ENCODE measurements at regions not wholly inside any gene's neighbourhood (a gene's known extent, or its start where the extent isn't known, plus 50 kb on each side); places are given as distances from the start of the nearest gene placed in this dataset.

DNA sequence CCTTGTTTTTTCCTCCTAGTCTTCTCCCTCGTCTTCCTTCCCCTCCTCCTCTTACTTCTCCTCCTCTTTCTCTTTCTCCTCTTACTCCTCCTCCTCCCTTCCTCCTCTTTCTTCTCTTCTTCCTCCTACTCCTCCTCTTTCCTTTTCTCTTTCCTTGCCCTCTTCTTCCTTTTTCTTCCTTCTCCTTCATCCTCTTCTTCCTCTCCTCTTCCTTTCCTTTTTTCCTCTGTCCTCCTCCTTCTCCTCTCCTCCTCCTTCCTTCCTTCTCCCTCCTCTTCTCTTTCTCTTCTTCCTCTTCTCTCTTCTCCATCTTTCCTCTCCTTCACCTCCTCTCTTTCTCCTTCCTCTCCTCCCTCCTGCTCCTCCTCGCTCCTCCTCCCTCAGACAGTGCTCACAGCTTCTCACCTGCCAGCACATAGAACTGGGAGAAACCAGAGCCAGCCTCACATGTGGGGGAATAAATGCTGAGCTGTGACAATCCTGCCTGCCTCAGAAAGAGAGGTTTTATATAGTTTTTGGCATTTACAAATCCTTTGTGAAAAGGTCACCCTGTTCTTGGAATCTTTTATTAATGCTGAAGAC lies 84.3 kb upstream of the NLRP1 start:
- no peak overlapping the region for H3K27ac ChIP-seq (ENCODE audit: low read depth, low read length)
- H3K36me3 ChIP-seq (ENCODE audit: control insufficient read depth, insufficient read depth, low read length) = no peaks in the 10 kb centered on the region
- H3K27me3 ChIP-seq (ENCODE audit: control insufficient read depth, insufficient read depth, low read length) = no peaks in the 10 kb centered on the region
- DNase-seq (ENCODE audit: low read depth in 4 of 6, low spot score in 6 of 6) = no peak
- no peaks in the 10 kb centered on the region for H3K9me3 ChIP-seq (ENCODE audit: control insufficient read depth, insufficient read depth, low read length)
- peaks cover 15% of the 10 kb centered on the region for H3K4me1 ChIP-seq (ENCODE audit: control insufficient read depth, insufficient read depth, low read length)
- H3K4me3 ChIP-seq (ENCODE audit: low read depth, low read length) = no peak overlapping the region
- WGBS (ENCODE audit: insufficient coverage) = 76% methylated on average over 1 of the region's 2 CpGs

DNA sequence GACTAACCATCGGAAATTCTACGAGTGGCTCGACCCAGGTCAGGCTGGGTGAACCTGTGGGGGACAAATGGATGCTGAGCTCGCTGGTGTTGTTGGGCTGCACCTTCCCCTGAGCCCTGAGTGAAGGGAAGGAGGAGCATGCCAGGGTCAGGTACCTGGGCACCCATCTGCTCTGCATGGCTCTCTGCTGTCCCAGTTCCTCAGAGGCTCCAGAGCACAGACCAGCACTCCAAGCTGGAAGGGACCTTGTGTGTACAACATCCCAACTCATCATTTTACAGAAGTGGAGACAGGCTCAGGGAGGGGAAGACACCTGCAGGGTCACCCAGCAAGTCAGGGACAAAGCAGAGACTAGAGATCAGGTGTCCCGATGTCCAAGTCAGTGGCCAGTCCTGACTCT lies 84.9 kb upstream of the NLRP1 start:
- H3K4me3 ChIP-seq (ENCODE audit: low read depth, low read length) = no peak overlapping the region
- H3K27me3 ChIP-seq (ENCODE audit: control insufficient read depth, insufficient read depth, low read length) = no peaks in the 10 kb centered on the region
- DNase-seq (ENCODE audit: low read depth in 4 of 6, low spot score in 6 of 6) = no peak
- H3K9me3 ChIP-seq (ENCODE audit: control insufficient read depth, insufficient read depth, low read length) = no peaks in the 10 kb centered on the region
- H3K4me1 ChIP-seq (ENCODE audit: control insufficient read depth, insufficient read depth, low read length) = peaks cover 15% of the 10 kb centered on the region
- H3K36me3 ChIP-seq (ENCODE audit: control insufficient read depth, insufficient read depth, low read length) = no peaks in the 10 kb centered on the region
- 91% methylated on average over 4 of the region's 5 CpGs for WGBS (ENCODE audit: insufficient coverage)
- no peak overlapping the region for H3K27ac ChIP-seq (ENCODE audit: low read depth, low read length)

DNA sequence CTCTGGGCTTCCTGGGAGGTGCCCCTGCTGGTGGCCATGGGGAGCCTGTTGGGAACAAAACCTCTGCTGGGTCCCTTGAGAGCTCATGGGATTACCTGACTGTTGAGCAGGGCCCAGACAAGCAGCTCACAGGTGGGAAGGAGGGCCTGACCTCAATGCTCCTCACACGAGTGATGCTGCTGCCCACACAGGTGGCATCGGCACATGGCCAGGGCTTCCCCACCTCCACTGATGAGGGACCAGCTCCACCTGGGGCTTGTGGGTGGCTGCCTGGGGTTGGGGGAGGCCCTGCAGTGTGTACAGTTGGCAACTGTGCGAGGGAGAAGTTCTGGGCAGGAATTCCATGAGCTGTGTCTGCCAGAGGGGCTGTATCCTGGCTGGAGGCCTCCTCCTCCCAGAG lies 87.8 kb upstream of the NLRP1 start:
- DNase-seq (ENCODE audit: low read depth in 4 of 6, low spot score in 6 of 6) = no peak
- Histone ChIP-seq H3K4me1 (ENCODE audit: control insufficient read depth, insufficient read depth, low read length) (no peaks in the 10 kb centered on the region), H3K36me3 (ENCODE audit: control insufficient read depth, insufficient read depth, low read length) (no peaks in the 10 kb centered on the region), H3K27me3 (ENCODE audit: control insufficient read depth, insufficient read depth, low read length) (no peaks in the 10 kb centered on the region), H3K4me3 (ENCODE audit: low read depth, low read length) (no peak overlapping the region), H3K9me3 (ENCODE audit: control insufficient read depth, insufficient read depth, low read length) (no peaks in the 10 kb centered on the region), H3K27ac (ENCODE audit: low read depth, low read length) (no peak overlapping the region)
- WGBS (ENCODE audit: insufficient coverage) = 100% methylated on average over 3 of the region's 3 CpGs

DNA sequence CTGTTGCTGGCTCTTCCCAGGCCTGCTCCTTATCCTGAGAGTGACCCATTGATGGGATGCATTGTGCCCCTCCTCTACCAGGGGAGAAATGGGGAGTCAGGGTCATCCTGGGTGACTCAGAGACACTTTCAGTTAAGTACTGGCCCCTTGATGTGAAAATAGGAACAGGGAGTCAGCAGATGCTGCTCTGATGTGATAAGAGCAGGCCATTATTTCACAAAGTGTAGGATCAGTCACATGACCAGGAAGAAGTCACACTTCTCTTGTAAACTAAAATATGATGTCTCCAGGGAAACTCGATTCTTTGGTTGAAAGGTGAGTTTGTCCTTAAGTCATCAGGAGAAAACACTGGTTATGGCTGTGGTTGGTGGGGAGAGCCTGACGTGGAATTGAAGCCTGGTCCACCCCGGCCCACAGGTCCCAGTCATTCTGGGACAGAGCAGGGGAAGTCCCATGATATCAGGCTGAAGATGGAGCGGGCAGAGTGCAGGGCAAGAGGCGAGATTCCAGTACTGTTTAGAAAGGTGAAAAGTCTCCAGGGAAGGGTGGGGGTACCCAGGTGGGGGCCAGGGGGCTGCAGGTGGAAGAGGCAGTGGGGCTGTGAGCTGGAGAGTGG lies 88.6 kb upstream of the NLRP1 start:
- 94% methylated on average over 5 of the region's 5 CpGs for WGBS (ENCODE audit: insufficient coverage)
- Histone ChIP-seq H3K36me3 (ENCODE audit: control insufficient read depth, insufficient read depth, low read length) (no peaks in the 10 kb centered on the region), H3K27ac (ENCODE audit: low read depth, low read length) (no peak overlapping the region), H3K9me3 (ENCODE audit: control insufficient read depth, insufficient read depth, low read length) (no peaks in the 10 kb centered on the region), H3K27me3 (ENCODE audit: control insufficient read depth, insufficient read depth, low read length) (no peaks in the 10 kb centered on the region), H3K4me3 (ENCODE audit: low read depth, low read length) (no peak overlapping the region), H3K4me1 (ENCODE audit: control insufficient read depth, insufficient read depth, low read length) (no peaks in the 10 kb centered on the region)
- no peak for DNase-seq (ENCODE audit: low read depth in 4 of 6, low spot score in 6 of 6)

DNA sequence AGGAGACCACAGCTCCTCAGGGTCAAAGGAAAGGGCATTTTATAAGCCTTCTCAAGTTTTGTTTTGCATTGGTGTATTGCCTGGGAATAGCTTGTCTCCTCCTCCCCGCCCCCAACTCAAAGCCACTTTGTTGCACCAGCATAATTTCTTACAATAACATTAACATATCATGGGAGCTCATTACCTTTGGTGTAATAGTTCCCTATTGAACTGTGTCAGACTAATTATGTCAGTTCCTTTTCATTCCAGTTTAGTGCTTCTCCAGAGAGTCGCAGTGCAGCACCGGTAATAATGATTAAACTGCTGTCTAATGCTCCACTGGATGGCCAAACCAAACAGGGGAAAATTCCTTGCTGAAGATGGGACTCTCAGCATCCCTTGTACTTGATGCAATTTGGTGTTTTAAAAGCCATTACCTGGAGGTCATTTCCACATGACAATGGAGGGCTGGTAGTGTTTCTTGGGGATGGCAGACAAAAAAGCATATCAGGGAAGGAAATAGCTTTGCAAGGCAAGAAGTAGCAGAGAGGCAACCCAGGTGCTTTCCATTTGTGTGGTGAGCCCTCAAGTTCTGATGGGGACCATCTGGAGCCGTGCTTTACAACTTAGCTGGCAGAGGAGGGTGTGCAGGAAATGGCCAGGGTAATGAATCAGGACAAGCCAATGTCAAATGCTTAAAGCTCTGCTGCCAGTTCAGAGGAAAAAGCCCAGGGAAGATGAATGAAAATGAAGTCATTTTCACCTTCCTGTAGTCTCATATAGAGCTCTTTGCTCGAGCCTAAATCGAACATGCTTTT lies 91.5 kb upstream of the NLRP1 start:
- WGBS (ENCODE audit: insufficient coverage) = 9% methylated on average over 3 of the region's 6 CpGs

DNA sequence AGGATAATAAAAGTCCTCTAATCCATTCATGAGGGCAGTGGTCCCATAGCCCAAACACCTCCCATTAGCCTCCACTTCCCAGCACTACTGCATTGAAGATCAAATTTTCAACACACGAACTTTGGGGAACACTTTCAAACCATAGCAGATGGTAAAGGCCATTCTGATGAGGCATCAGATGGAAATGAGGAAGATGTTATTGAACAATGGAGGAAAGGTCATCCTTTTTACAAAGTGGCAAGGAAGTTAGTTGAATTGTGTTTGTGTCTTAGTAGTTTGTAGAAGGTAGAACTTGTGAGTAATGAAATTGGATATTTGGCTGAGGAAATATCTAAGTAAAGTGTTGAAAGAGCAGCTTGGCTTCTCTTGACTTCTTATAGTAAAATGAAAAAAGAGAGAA lies 93.3 kb upstream of the NLRP1 start:
- H3K27me3 ChIP-seq (ENCODE audit: control insufficient read depth, insufficient read depth, low read length) = no peaks in the 10 kb centered on the region
- WGBS (ENCODE audit: insufficient coverage) = no CpG with 5 or more reads among the region's 1 CpG

More for the DNA sequence above, 91.5 kb upstream of the NLRP1 start:
- H3K9me3 ChIP-seq (ENCODE audit: control insufficient read depth, insufficient read depth, low read length) = no peaks in the 10 kb centered on the region
- no peak overlapping the region for H3K27ac ChIP-seq (ENCODE audit: low read depth, low read length)
- no peaks in the 10 kb centered on the region for H3K27me3 ChIP-seq (ENCODE audit: control insufficient read depth, insufficient read depth, low read length)
- H3K4me3 ChIP-seq (ENCODE audit: low read depth, low read length) = no peak overlapping the region
- DNase-seq (ENCODE audit: low read depth in 4 of 6, low spot score in 6 of 6) = peak in 4 of 6 donors; percentile 22 to 95 (median 32)
- no peaks in the 10 kb centered on the region for H3K4me1 ChIP-seq (ENCODE audit: control insufficient read depth, insufficient read depth, low read length)
- no peaks in the 10 kb centered on the region for H3K36me3 ChIP-seq (ENCODE audit: control insufficient read depth, insufficient read depth, low read length)

DNA sequence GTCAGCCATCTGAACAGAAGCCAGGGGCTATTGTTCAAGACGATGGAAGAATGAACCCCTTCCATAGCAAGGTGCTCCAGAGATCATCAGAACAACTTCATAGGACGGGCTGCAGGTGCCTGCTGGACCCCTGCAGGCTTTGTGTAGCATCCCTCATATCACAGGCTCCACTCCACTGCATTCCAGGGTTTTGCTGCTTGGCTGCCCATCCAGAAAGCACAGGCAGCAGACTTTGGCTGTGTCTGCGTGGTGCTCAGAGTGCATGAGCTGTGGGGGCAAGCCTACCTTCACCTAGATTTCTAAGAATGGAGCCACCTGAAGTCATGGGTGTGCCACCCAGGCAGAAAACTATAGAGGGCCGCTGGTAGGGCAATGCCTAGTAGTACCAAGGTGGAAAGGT lies 93.9 kb upstream of the NLRP1 start:
- H3K27ac ChIP-seq (ENCODE audit: low read depth, low read length) = no peak overlapping the region
- no peaks in the 10 kb centered on the region for H3K36me3 ChIP-seq (ENCODE audit: control insufficient read depth, insufficient read depth, low read length)
- H3K27me3 ChIP-seq (ENCODE audit: control insufficient read depth, insufficient read depth, low read length) = no peaks in the 10 kb centered on the region
- no peak overlapping the region for H3K4me3 ChIP-seq (ENCODE audit: low read depth, low read length)
- H3K9me3 ChIP-seq (ENCODE audit: control insufficient read depth, insufficient read depth, low read length) = no peaks in the 10 kb centered on the region
- DNase-seq (ENCODE audit: low read depth in 4 of 6, low spot score in 6 of 6) = no peak
- WGBS (ENCODE audit: insufficient coverage) = 88% methylated on average over 3 of the region's 4 CpGs
- no peaks in the 10 kb centered on the region for H3K4me1 ChIP-seq (ENCODE audit: control insufficient read depth, insufficient read depth, low read length)

More for the DNA sequence above, 93.3 kb upstream of the NLRP1 start:
- H3K27ac ChIP-seq (ENCODE audit: low read depth, low read length) = no peak overlapping the region
- no peak overlapping the region for H3K4me3 ChIP-seq (ENCODE audit: low read depth, low read length)
- DNase-seq (ENCODE audit: low read depth in 4 of 6, low spot score in 6 of 6) = no peak
- H3K4me1 ChIP-seq (ENCODE audit: control insufficient read depth, insufficient read depth, low read length) = no peaks in the 10 kb centered on the region
- no peaks in the 10 kb centered on the region for H3K9me3 ChIP-seq (ENCODE audit: control insufficient read depth, insufficient read depth, low read length)
- H3K36me3 ChIP-seq (ENCODE audit: control insufficient read depth, insufficient read depth, low read length) = no peaks in the 10 kb centered on the region

DNA sequence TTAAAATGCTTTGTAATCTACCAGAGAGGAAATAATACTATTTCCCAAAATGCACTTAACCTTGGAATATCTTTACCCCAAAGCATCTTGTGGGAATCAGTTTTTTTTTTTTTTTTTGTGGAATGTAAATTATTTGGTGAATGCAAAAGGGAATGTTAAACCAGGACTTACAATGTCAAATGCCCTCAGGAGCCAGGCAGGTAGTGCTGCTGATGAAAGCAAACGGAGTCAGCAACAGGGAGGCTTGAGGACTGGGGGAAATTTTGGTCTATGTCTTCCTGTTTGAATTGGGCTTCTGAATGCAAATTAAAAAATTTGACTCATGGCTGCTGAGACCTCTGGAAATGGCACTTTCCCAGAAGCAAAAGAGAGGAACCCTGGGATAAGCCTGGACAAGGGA lies 96.5 kb upstream of the NLRP1 start:
- no peak overlapping the region for H3K4me3 ChIP-seq (ENCODE audit: low read depth, low read length)
- H3K9me3 ChIP-seq (ENCODE audit: control insufficient read depth, insufficient read depth, low read length) = no peaks in the 10 kb centered on the region
- no peaks in the 10 kb centered on the region for H3K27me3 ChIP-seq (ENCODE audit: control insufficient read depth, insufficient read depth, low read length)
- H3K36me3 ChIP-seq (ENCODE audit: control insufficient read depth, insufficient read depth, low read length) = no peaks in the 10 kb centered on the region
- no peak overlapping the region for H3K27ac ChIP-seq (ENCODE audit: low read depth, low read length)
- DNase-seq (ENCODE audit: low read depth in 4 of 6, low spot score in 6 of 6) = no peak
- 86% methylated on average over 1 of the region's 1 CpG for WGBS (ENCODE audit: insufficient coverage)
- H3K4me1 ChIP-seq (ENCODE audit: control insufficient read depth, insufficient read depth, low read length) = no peaks in the 10 kb centered on the region

DNA sequence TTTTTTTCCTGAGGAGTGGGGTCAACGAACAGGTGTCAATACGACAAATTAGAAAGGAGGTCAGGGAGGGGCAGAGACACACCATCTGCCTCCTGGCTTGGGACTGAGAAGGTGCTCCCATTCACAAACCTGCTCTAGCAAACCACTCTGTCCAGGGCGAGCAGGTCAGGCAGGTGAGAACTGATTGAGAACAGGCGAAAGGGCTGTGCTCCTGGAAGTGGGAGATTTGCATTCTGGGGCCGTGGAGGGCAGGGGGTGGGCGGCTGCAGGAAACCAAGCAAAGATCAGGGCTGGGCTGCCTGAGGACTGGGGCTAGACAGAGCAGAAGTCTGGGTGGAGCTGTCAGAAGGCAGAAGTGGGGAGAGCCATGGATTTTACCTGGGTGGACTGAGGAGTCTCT lies 98.9 kb upstream of the NLRP1 start:
- WGBS (ENCODE audit: insufficient coverage) = 39% methylated on average over 4 of the region's 6 CpGs
- H3K4me3 ChIP-seq (ENCODE audit: low read depth, low read length) = no peak overlapping the region
- H3K27ac ChIP-seq (ENCODE audit: low read depth, low read length) = no peak overlapping the region
- no peaks in the 10 kb centered on the region for H3K27me3 ChIP-seq (ENCODE audit: control insufficient read depth, insufficient read depth, low read length)
- H3K9me3 ChIP-seq (ENCODE audit: control insufficient read depth, insufficient read depth, low read length) = no peaks in the 10 kb centered on the region
- H3K36me3 ChIP-seq (ENCODE audit: control insufficient read depth, insufficient read depth, low read length) = no peaks in the 10 kb centered on the region
- H3K4me1 ChIP-seq (ENCODE audit: control insufficient read depth, insufficient read depth, low read length) = no peaks in the 10 kb centered on the region
- no peak for DNase-seq (ENCODE audit: low read depth in 4 of 6, low spot score in 6 of 6)

Measured in spinal cord (tissue), 9 donors.